DND-41 (cell line): ENCODE measurements at regions not wholly inside any gene's neighbourhood (a gene's known extent, or its start where the extent isn't known, plus 50 kb on each side); places are given as distances from the start of the nearest gene placed in this dataset.

Experiments used
- ATAC-seq: fragments of 200-7000 bp; cut with Tn5 transposase; 3 replicates; pipeline ENCODE4 v1.9.1; 2021; ENCODE audit warnings: low read depth; ENCODE audit not compliant: insufficient read depth
- DNase-seq: peaks from one replicate; pipeline ENCODE4 v3.0.0-alpha.2; 2020
- H2AFZ ChIP-seq: 2 replicates; pipeline ENCODE4 v1.6.0; 2012; ENCODE audit warnings: low read depth, low read length
- H3K27ac ChIP-seq: 2 replicates; pipeline ENCODE4 v1.5.1; 2012; ENCODE audit warnings: low read length, inconsistent platforms
- H3K27me3 ChIP-seq: fragments of 200-600 bp; sonication (generic); 2 replicates; pipeline ENCODE4 v1.6.0; 2012; ENCODE audit warnings: low read length, mild to moderate bottlenecking, inconsistent platforms; ENCODE audit not compliant: insufficient read depth, poor library complexity
- H3K36me3 ChIP-seq: 2 replicates; pipeline ENCODE4 v1.5.1; 2012; ENCODE audit warnings: low read length, inconsistent platforms; ENCODE audit not compliant: insufficient read depth
- H3K4me1 ChIP-seq: 2 replicates; pipeline ENCODE4 v1.5.1; 2012; ENCODE audit warnings: mild to moderate bottlenecking, low read length; ENCODE audit not compliant: insufficient read depth
- H3K4me2 ChIP-seq: 2 replicates; pipeline ENCODE4 v1.6.0; 2012; ENCODE audit warnings: mild to moderate bottlenecking, moderate library complexity, low read length, inconsistent platforms; ENCODE audit not compliant: insufficient read depth
- H3K4me3 ChIP-seq, 2 experiments: fragments of 200-600 bp in 1 of 2; shearing (Covaris generic) in 1 of 2; 2 replicates each; pipeline ENCODE4 v1.5.1; 2012 to 2016; ENCODE audit warnings: inconsistent platforms in 2 of 2, low read length in 2 of 2, mild to moderate bottlenecking in 2 of 2, low read depth in 1 of 2, moderate library complexity in 1 of 2
- H3K79me2 ChIP-seq: 2 replicates; pipeline ENCODE4 v1.6.0; 2012; ENCODE audit warnings: low read length, inconsistent platforms; ENCODE audit not compliant: insufficient read depth
- H3K9ac ChIP-seq: 2 replicates; pipeline ENCODE4 v1.6.0; 2012; ENCODE audit warnings: low read depth, mild to moderate bottlenecking, inconsistent platforms, low read length, moderate library complexity
- H3K9me3 ChIP-seq: 2 replicates; pipeline ENCODE4 v1.5.1; 2012; ENCODE audit warnings: low read length, moderate library complexity, mild to moderate bottlenecking, inconsistent platforms; ENCODE audit not compliant: insufficient read depth, severe bottlenecking
- H4K20me1 ChIP-seq: 2 replicates; pipeline ENCODE4 v1.6.0; 2012; ENCODE audit warnings: low read length; ENCODE audit not compliant: insufficient read depth
- CTCF ChIP-seq: IDR thresholded peaks from 2 replicates; pipeline ENCODE4 v1.5.1; 2012; ENCODE audit warnings: borderline replicate concordance, low read length, moderate library complexity, mild to moderate bottlenecking; ENCODE audit not compliant: poor library complexity, severe bottlenecking; ENCODE audit errors: extremely low read depth

DNA sequence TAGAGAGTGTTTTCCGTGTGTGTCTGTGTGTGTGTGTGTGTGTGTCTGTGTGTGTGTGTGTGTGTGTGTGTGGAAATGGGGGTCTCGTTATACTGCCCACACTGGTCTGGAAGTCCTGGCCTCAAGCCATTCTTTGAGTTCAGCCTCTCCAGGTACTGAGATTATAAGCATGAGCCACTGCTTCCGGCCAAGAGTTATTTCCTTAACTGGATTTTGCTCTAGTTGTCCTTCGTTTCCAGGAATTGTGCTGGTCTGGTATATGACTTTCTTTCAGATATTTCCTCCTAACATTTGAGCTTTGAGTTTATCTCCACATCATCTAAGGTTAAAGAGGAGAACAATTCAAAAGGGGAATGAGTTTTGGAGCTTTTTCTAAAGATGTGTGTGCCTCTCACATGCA, 124.8 kb downstream of the SH3BGRL2 start:
- Histone ChIP-seq H3K79me2 (no peaks in the 10 kb centered on the region), H3K27me3 (no peaks in the 10 kb centered on the region), H3K9me3 (no peaks in the 10 kb centered on the region), H3K4me3 (no peak overlapping the region), H2AFZ (no peak overlapping the region), H3K4me2 (no peak overlapping the region), H3K4me1 (no peaks in the 10 kb centered on the region), H4K20me1 (no peaks in the 10 kb centered on the region), H3K27ac (no peak overlapping the region), H3K36me3 (no peaks in the 10 kb centered on the region), H3K9ac (no peak overlapping the region)
- no peak for ATAC-seq
- DNase-seq: no peak
- no peak for TF ChIP-seq CTCF
